Neural cell (in vitro differentiated cells): ENCODE measurements at regions not wholly inside any gene's neighbourhood (a gene's known extent, or its start where the extent isn't known, plus 50 kb on each side); places are given as distances from the start of the nearest gene placed in this dataset.

Experiments
- H2AFZ ChIP-seq: fragments of 200-600, 300-800 bp; sonication (generic), shearing (Covaris generic); 2 replicates; pipeline ENCODE4 v1.6.0; 2014; ENCODE audit warnings: low read depth, mild to moderate bottlenecking, antibody characterized with exemption, low read length, moderate library complexity
- H3F3A ChIP-seq: fragments of 200-600 bp; shearing (Covaris generic); 2 replicates; pipeline ENCODE4 v1.6.1; 2016; ENCODE audit warnings: mild to moderate bottlenecking, moderate library complexity, mixed read lengths, antibody characterized with exemption, low read length; ENCODE audit not compliant: insufficient read depth, poor library complexity, severe bottlenecking
- H3K27ac ChIP-seq: fragments of 200-600, 300-800 bp; sonication (generic), shearing (Covaris generic); 2 replicates; pipeline ENCODE4 v1.5.1; 2014; ENCODE audit warnings: mild to moderate bottlenecking, low read length, moderate library complexity
- H3K27me3 ChIP-seq: fragments of 300-800, 200-600 bp; sonication (generic), shearing (Covaris generic); 2 replicates; pipeline ENCODE4 v1.6.0; 2014; ENCODE audit warnings: mild to moderate bottlenecking, low read depth, low read length, moderate library complexity; ENCODE audit not compliant: insufficient read depth
- H3K36me3 ChIP-seq: fragments of 300-800, 200-600 bp; sonication (generic), shearing (Covaris generic); 2 replicates; pipeline ENCODE4 v1.5.1; 2014; ENCODE audit warnings: mild to moderate bottlenecking, antibody characterized with exemption, low read length, moderate library complexity; ENCODE audit not compliant: insufficient read depth
- H3K4me2 ChIP-seq: fragments of 300-800, 200-600 bp; sonication (generic), shearing (Covaris generic); 2 replicates; pipeline ENCODE4 v1.6.0; 2014; ENCODE audit warnings: mild to moderate bottlenecking, low read length
- H3K4me3 ChIP-seq: fragments of 300-800, 200-600 bp; sonication (generic), shearing (Covaris generic); 2 replicates; pipeline ENCODE4 v1.5.1; 2014; ENCODE audit warnings: mild to moderate bottlenecking, low read length, moderate library complexity
- H3K79me2 ChIP-seq: fragments of 200-600 bp; shearing (Covaris generic); replicated peaks from 2 replicates; pipeline ENCODE4 v1.6.0; 2014; ENCODE audit warnings: mild to moderate bottlenecking, low read length, moderate library complexity; ENCODE audit not compliant: insufficient read depth
- H3K9ac ChIP-seq: fragments of 300-800, 200-600 bp; sonication (generic), shearing (Covaris generic); 2 replicates; pipeline ENCODE4 v1.6.1; 2016; ENCODE audit warnings: mild to moderate bottlenecking, low read length, mixed read lengths
- H3K9me2 ChIP-seq: fragments of 200-600 bp; shearing (Covaris generic); 2 replicates; pipeline ENCODE4 v1.6.1; 2016; ENCODE audit warnings: mild to moderate bottlenecking, low read length, mixed read lengths; ENCODE audit not compliant: insufficient read depth
- H3K9me3 ChIP-seq: fragments of 200-600, 300-800 bp; sonication (generic), shearing (Covaris generic); 2 replicates; pipeline ENCODE4 v1.6.1; 2016; ENCODE audit warnings: mild to moderate bottlenecking, mixed run types, low read length, moderate library complexity, mixed read lengths
- H4K20me1 ChIP-seq: fragments of 200-600 bp; shearing (Covaris generic); 2 replicates; pipeline ENCODE4 v1.6.1; 2016; ENCODE audit warnings: mild to moderate bottlenecking, mixed run types; ENCODE audit not compliant: insufficient read depth
- CTCF ChIP-seq: fragments of 450-650 bp; IDR thresholded peaks from 2 replicates; pipeline ENCODE4 v1.5.1; 2014; ENCODE audit warnings: antibody characterized with exemption, mild to moderate bottlenecking, moderate library complexity; ENCODE audit not compliant: poor library complexity, severe bottlenecking
- EP300 ChIP-seq: fragments of 450-650 bp; conservative IDR thresholded peaks from 2 replicates; pipeline ENCODE4 v1.6.1; 2014; ENCODE audit warnings: antibody characterized with exemption, mild to moderate bottlenecking, moderate library complexity; ENCODE audit not compliant: poor library complexity, severe bottlenecking
- EZH2 ChIP-seq: fragments of 200-600, 300-800 bp; shearing (Covaris generic), sonication (generic); IDR thresholded peaks from 2 replicates; pipeline ENCODE4 v1.6.1; 2014; ENCODE audit warnings: antibody characterized with exemption, low read length, borderline replicate concordance, mild to moderate bottlenecking; ENCODE audit not compliant: insufficient read depth, poor library complexity, severe bottlenecking
- MXI1 ChIP-seq: fragments of 450-650 bp; conservative IDR thresholded peaks from 2 replicates; pipeline ENCODE4 v1.6.1; 2014; ENCODE audit warnings: antibody characterized with exemption, mild to moderate bottlenecking; ENCODE audit not compliant: poor library complexity, severe bottlenecking
- POLR2AphosphoS5 ChIP-seq: IDR thresholded peaks from 2 replicates; pipeline ENCODE4 v1.6.1; 2012
- RAD21 ChIP-seq: fragments of 450-650 bp; conservative IDR thresholded peaks from 2 replicates; pipeline ENCODE4 v1.6.1; 2014; ENCODE audit warnings: antibody characterized with exemption, mild to moderate bottlenecking, moderate library complexity
- REST ChIP-seq: IDR thresholded peaks from 2 replicates; pipeline ENCODE4 v1.6.1; 2012; ENCODE audit warnings: borderline replicate concordance
- SMC3 ChIP-seq: fragments of 450-650 bp; conservative IDR thresholded peaks from 2 replicates; pipeline ENCODE4 v1.6.1; 2014; ENCODE audit warnings: antibody characterized with exemption, mild to moderate bottlenecking, moderate library complexity; ENCODE audit not compliant: poor library complexity
- TAF1 ChIP-seq: IDR thresholded peaks from 2 replicates; pipeline ENCODE4 v1.6.1; 2012; ENCODE audit warnings: low read depth

- H4K20me1 ChIP-seq: no peaks in the 10 kb centered on the region
- no peak overlapping the region for H3K27ac ChIP-seq
- no peak overlapping the region for H3K4me2 ChIP-seq
- H3K9me2 ChIP-seq: no peaks in the 10 kb centered on the region
- no peak overlapping the region for H2AFZ ChIP-seq
- no peak overlapping the region for H3K4me3 ChIP-seq
- no peaks in the 10 kb centered on the region for H3K27me3 ChIP-seq
- H3F3A ChIP-seq: no peaks in the 10 kb centered on the region
- TF ChIP-seq TAF1 (no peak), SMC3 (no peak), RAD21 (no peak), MXI1 (no peak), REST (no peak), EP300 (no peak), CTCF (no peak), POLR2AphosphoS5 (no peak), EZH2 (no peak)
- no peaks in the 10 kb centered on the region for H3K79me2 ChIP-seq
- H3K9ac ChIP-seq: no peak overlapping the region
- no peaks in the 10 kb centered on the region for H3K9me3 ChIP-seq
- no peaks in the 10 kb centered on the region for H3K36me3 ChIP-seq
Observed at GRCh38 chr18:74006143-74006542, 141.5 kb downstream of the FBXO15 start.

- no peak overlapping the region for H3K27ac ChIP-seq
- TF ChIP-seq TAF1 (no peak), REST (no peak), POLR2AphosphoS5 (no peak), SMC3 (no peak), MXI1 (no peak), RAD21 (no peak)
- no peaks in the 10 kb centered on the region for H3K36me3 ChIP-seq
- H3K9me2 ChIP-seq: no peaks in the 10 kb centered on the region
- H4K20me1 ChIP-seq: no peaks in the 10 kb centered on the region
- H3K4me2 ChIP-seq: no peak overlapping the region
- no peak overlapping the region for H2AFZ ChIP-seq
- H3K9ac ChIP-seq: no peak overlapping the region
- H3K4me3 ChIP-seq: no peak overlapping the region
- no peaks in the 10 kb centered on the region for H3K79me2 ChIP-seq
- H3K9me3 ChIP-seq: no peaks in the 10 kb centered on the region
- H3F3A ChIP-seq: no peaks in the 10 kb centered on the region
- H3K27me3 ChIP-seq: no peaks in the 10 kb centered on the region
Observed at GRCh38 chr18:74005320-74006109, 142.1 kb downstream of the FBXO15 start.
